DND-41 (cell line): ENCODE measurements at regions not wholly inside any gene's neighbourhood (a gene's known extent, or its start where the extent isn't known, plus 50 kb on each side); places are given as distances from the start of the nearest gene placed in this dataset.

ENCODE experiments used
- ATAC-seq: fragments of 200-7000 bp; cut with Tn5 transposase; 3 replicates; pipeline ENCODE4 v1.9.1; 2021; ENCODE audit warnings: low read depth; ENCODE audit not compliant: insufficient read depth
- DNase-seq: peaks from one replicate; pipeline ENCODE4 v3.0.0-alpha.2; 2020
- H2AFZ ChIP-seq: 2 replicates; pipeline ENCODE4 v1.6.0; 2012; ENCODE audit warnings: low read depth, low read length
- H3K27ac ChIP-seq: 2 replicates; pipeline ENCODE4 v1.5.1; 2012; ENCODE audit warnings: low read length, inconsistent platforms
- H3K27me3 ChIP-seq: fragments of 200-600 bp; sonication (generic); 2 replicates; pipeline ENCODE4 v1.6.0; 2012; ENCODE audit warnings: low read length, mild to moderate bottlenecking, inconsistent platforms; ENCODE audit not compliant: insufficient read depth, poor library complexity
- H3K36me3 ChIP-seq: 2 replicates; pipeline ENCODE4 v1.5.1; 2012; ENCODE audit warnings: low read length, inconsistent platforms; ENCODE audit not compliant: insufficient read depth
- H3K4me1 ChIP-seq: 2 replicates; pipeline ENCODE4 v1.5.1; 2012; ENCODE audit warnings: mild to moderate bottlenecking, low read length; ENCODE audit not compliant: insufficient read depth
- H3K4me2 ChIP-seq: 2 replicates; pipeline ENCODE4 v1.6.0; 2012; ENCODE audit warnings: mild to moderate bottlenecking, moderate library complexity, low read length, inconsistent platforms; ENCODE audit not compliant: insufficient read depth
- H3K4me3 ChIP-seq, 2 experiments: fragments of 200-600 bp in 1 of 2; shearing (Covaris generic) in 1 of 2; 2 replicates each; pipeline ENCODE4 v1.5.1; 2012 to 2016; ENCODE audit warnings: inconsistent platforms in 2 of 2, low read length in 2 of 2, mild to moderate bottlenecking in 2 of 2, low read depth in 1 of 2, moderate library complexity in 1 of 2
- H3K79me2 ChIP-seq: 2 replicates; pipeline ENCODE4 v1.6.0; 2012; ENCODE audit warnings: low read length, inconsistent platforms; ENCODE audit not compliant: insufficient read depth
- H3K9ac ChIP-seq: 2 replicates; pipeline ENCODE4 v1.6.0; 2012; ENCODE audit warnings: low read depth, mild to moderate bottlenecking, inconsistent platforms, low read length, moderate library complexity
- H3K9me3 ChIP-seq: 2 replicates; pipeline ENCODE4 v1.5.1; 2012; ENCODE audit warnings: low read length, moderate library complexity, mild to moderate bottlenecking, inconsistent platforms; ENCODE audit not compliant: insufficient read depth, severe bottlenecking
- H4K20me1 ChIP-seq: 2 replicates; pipeline ENCODE4 v1.6.0; 2012; ENCODE audit warnings: low read length; ENCODE audit not compliant: insufficient read depth
- EZH2 ChIP-seq: IDR thresholded peaks from 3 replicates; pipeline ENCODE4 v1.6.1; 2012; ENCODE audit warnings: borderline replicate concordance, low read depth, mild to moderate bottlenecking, moderate library complexity, low read length, inconsistent platforms; ENCODE audit not compliant: severe bottlenecking
- TF ChIP-seq, protein P1 (sequence below): IDR thresholded peaks from 2 replicates; pipeline ENCODE4 v1.5.1; 2012; ENCODE audit warnings: borderline replicate concordance, low read length, moderate library complexity, mild to moderate bottlenecking; ENCODE audit not compliant: poor library complexity, severe bottlenecking; ENCODE audit errors: extremely low read depth

DNA sequence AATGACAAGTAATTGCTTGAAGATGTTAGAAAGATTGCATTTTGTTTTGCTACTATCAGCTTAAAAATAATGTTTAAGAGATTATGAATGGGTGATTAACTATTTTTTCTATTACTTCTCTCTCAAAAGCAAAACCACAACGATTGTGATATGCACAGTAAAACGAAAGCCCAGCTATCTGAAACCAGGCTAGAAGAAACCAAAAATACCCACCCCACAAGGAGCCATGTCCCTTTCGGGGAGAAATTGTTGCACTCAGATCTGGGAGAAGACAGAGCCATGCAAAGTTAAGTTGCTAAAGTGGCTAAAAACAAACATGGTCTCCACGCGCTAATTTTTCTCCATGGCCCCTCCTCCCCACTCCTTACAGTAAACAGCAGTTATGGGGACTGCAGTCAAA, 173.6 kb downstream of the RPS24 start:
- no peaks in the 10 kb centered on the region; the same call in 1 of the 2 replicates for H4K20me1 ChIP-seq
- H3K4me2 ChIP-seq, result no peak overlapping the region
- no peak overlapping the region for H3K4me3 ChIP-seq
- H3K79me2 ChIP-seq, result no peaks in the 10 kb centered on the region
- no peaks in the 10 kb centered on the region for H3K36me3 ChIP-seq
- H3K27me3 ChIP-seq, result peaks cover 5% of the 10 kb centered on the region
- no peak overlapping the region for H3K9ac ChIP-seq
- ATAC-seq, result no peak
- H3K9me3 ChIP-seq, result no peaks in the 10 kb centered on the region
- H3K4me1 ChIP-seq, result no peaks in the 10 kb centered on the region
- H2AFZ ChIP-seq, result no peak overlapping the region
- DNase-seq, result no peak
- TF ChIP-seq EZH2, result no peak
- TF ChIP-seq, protein P1, sequence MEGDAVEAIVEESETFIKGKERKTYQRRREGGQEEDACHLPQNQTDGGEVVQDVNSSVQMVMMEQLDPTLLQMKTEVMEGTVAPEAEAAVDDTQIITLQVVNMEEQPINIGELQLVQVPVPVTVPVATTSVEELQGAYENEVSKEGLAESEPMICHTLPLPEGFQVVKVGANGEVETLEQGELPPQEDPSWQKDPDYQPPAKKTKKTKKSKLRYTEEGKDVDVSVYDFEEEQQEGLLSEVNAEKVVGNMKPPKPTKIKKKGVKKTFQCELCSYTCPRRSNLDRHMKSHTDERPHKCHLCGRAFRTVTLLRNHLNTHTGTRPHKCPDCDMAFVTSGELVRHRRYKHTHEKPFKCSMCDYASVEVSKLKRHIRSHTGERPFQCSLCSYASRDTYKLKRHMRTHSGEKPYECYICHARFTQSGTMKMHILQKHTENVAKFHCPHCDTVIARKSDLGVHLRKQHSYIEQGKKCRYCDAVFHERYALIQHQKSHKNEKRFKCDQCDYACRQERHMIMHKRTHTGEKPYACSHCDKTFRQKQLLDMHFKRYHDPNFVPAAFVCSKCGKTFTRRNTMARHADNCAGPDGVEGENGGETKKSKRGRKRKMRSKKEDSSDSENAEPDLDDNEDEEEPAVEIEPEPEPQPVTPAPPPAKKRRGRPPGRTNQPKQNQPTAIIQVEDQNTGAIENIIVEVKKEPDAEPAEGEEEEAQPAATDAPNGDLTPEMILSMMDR, result no peak
- no peak overlapping the region for H3K27ac ChIP-seq

- H3K36me3 ChIP-seq, result no peaks in the 10 kb centered on the region
- no peak for DNase-seq
- TF ChIP-seq, protein P1, result no peak
- TF ChIP-seq EZH2, result no peak
- no peak overlapping the region for H3K9ac ChIP-seq
- H3K4me3 ChIP-seq, result no peak overlapping the region
- H3K27ac ChIP-seq, result no peak overlapping the region
- no peaks in the 10 kb centered on the region for H3K9me3 ChIP-seq
- H2AFZ ChIP-seq, result no peak overlapping the region
- H3K27me3 ChIP-seq, result peaks cover 4% of the 10 kb centered on the region
- no peak for ATAC-seq
- H3K4me2 ChIP-seq, result no peak overlapping the region
- H3K79me2 ChIP-seq, result no peaks in the 10 kb centered on the region
- no peaks in the 10 kb centered on the region for H3K4me1 ChIP-seq
- H4K20me1 ChIP-seq, result no peaks in the 10 kb centered on the region; the same call in 1 of the 2 replicates
Measured at GRCh38 chr10:78207776-78208175, 174.1 kb downstream of the RPS24 start.

DNA sequence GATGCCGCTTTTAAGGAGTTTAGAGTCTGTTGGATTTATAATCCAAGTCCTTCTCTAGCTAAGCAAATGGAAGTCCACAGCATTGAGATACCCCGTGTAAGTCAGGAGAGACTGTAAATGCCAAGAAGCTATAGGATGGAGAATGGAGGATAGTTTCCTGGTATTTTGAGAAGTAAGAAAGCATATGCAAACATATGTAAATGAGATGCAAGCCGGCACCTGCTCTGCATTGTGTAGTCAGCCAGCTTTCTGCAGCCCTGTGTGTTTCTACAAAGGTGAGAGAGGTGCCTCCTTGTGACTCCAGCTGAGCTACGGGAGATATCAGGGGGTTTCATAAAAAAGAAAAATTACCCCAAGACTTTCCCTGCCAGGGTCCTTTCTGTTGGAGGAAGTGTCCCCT, 176.3 kb downstream of the RPS24 start:
- TF ChIP-seq, protein P1, result no peak
- TF ChIP-seq EZH2, result no peak
- no peak overlapping the region for H3K27ac ChIP-seq
- H3K4me1 ChIP-seq, result no peaks in the 10 kb centered on the region
- no peak overlapping the region for H2AFZ ChIP-seq
- H3K27me3 ChIP-seq, result peaks cover 11% of the 10 kb centered on the region
- ATAC-seq (no peak), DNase-seq (no peak)
- H3K9ac ChIP-seq, result no peak overlapping the region
- no peaks in the 10 kb centered on the region for H3K9me3 ChIP-seq
- no peaks in the 10 kb centered on the region for H3K79me2 ChIP-seq
- H3K4me3 ChIP-seq, result no peak overlapping the region
- no peaks in the 10 kb centered on the region; the same call in 1 of the 2 replicates for H4K20me1 ChIP-seq
- H3K4me2 ChIP-seq, result no peak overlapping the region
- H3K36me3 ChIP-seq, result no peaks in the 10 kb centered on the region

DNA sequence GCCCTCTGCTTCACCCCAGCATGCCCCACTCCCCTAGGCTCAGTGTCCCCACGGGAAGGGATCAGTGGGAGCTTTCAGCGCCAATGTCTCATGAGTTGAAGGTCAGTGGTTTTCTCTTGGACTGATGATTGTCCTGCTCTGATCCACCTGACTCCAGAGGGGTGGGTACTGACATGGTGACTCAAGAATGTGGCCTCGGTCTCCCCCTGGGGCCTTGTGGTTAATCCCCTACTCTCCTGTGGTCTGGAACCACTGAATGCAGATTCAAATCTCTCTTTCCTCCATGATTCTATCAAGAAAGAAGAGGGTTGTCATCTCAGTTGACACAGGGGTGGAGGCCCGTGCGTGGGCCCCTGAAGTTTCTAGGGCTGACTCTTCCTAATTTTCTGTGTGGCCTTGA, 176.9 kb downstream of the RPS24 start:
- Histone ChIP-seq H3K9ac (no peak overlapping the region), H3K4me3 (no peak overlapping the region)

More for the DNA sequence above, 176.9 kb downstream of the RPS24 start:
- peaks cover 11% of the 10 kb centered on the region for H3K27me3 ChIP-seq
- H3K27ac ChIP-seq, result no peak overlapping the region
- ATAC-seq, result no peak
- no peaks in the 10 kb centered on the region for H4K20me1 ChIP-seq
- H3K36me3 ChIP-seq, result no peaks in the 10 kb centered on the region
- no peak overlapping the region for H3K4me2 ChIP-seq
- H3K9me3 ChIP-seq, result no peaks in the 10 kb centered on the region
- H3K79me2 ChIP-seq, result no peaks in the 10 kb centered on the region
- no peaks in the 10 kb centered on the region for H3K4me1 ChIP-seq
- no peak for DNase-seq
- no peak for TF ChIP-seq EZH2
- TF ChIP-seq, protein P1, result no peak
- no peak overlapping the region for H2AFZ ChIP-seq
